WI38 (cell line): ENCODE measurements at regions not wholly inside any gene's neighbourhood (a gene's known extent, or its start where the extent isn't known, plus 50 kb on each side); places are given as distances from the start of the nearest gene placed in this dataset.
"Not testable (repeated sequence)": the region's sequence is repeated elsewhere in the genome, so short reads cannot be mapped to it uniquely, and the experiment has no call there.

Source experiments
- H3K4me3 ChIP-seq: 2 replicates; pipeline ENCODE4 v1.5.1; 2011; ENCODE audit warnings: low read depth, mild to moderate bottlenecking, control low read depth, low read length
- CTCF ChIP-seq: IDR thresholded peaks from 2 replicates; pipeline ENCODE4 v1.5.1; 2012; ENCODE audit warnings: low read depth, mild to moderate bottlenecking, control low read depth, low read length

GRCh38 chr16:22635357-22635761 is 124.7 kb downstream of the NPIPB5 start:
- no peak overlapping the region for H3K4me3 ChIP-seq
- TF ChIP-seq CTCF, result no peak

- no peak overlapping the region for H3K4me3 ChIP-seq
- no peak for TF ChIP-seq CTCF
Measured at GRCh38 chr16:22635801-22636200, 125.1 kb downstream of the NPIPB5 start.

- no peak overlapping the region for H3K4me3 ChIP-seq
- TF ChIP-seq CTCF, result no peak
Measured at GRCh38 chr16:22638393-22639206, 127.9 kb downstream of the NPIPB5 start.

GRCh38 chr16:22641131-22641628 is 130.5 kb downstream of the NPIPB5 start:
- H3K4me3 ChIP-seq, result no peak overlapping the region
- no peak for TF ChIP-seq CTCF

- no peak for TF ChIP-seq CTCF
- no peak overlapping the region for H3K4me3 ChIP-seq
Measured at GRCh38 chr16:22642416-22643088, 131.9 kb downstream of the NPIPB5 start.

- not testable (repeated sequence) for H3K4me3 ChIP-seq
Measured at GRCh38 chr16:22643203-22643602, 132.5 kb downstream of the NPIPB5 start.

- TF ChIP-seq CTCF, result no peak
Measured at GRCh38 chr16:22643886-22644285, 133.2 kb downstream of the NPIPB5 start.

More at GRCh38 chr16:22643886-22644285, 133.2 kb downstream of the NPIPB5 start:
- no peak overlapping the region for H3K4me3 ChIP-seq
